HL-60 (cell line): ENCODE measurements at regions not wholly inside any gene's neighbourhood (a gene's known extent, or its start where the extent isn't known, plus 50 kb on each side); places are given as distances from the start of the nearest gene placed in this dataset.

Experiments
- DNase-seq, 2 experiments: peaks; one replicate each; pipeline ENCODE4 v3.0.0-alpha.2; 2010 to 2020; ENCODE audit warnings: low read depth in 1 of 2, low spot score in 1 of 2
- H3K27ac ChIP-seq: fragments of 250-450 bp; sonication (Bioruptor Pico); replicated peaks from 2 replicates; pipeline ENCODE4 v1.5.1; 2020; ENCODE audit warnings: mild to moderate bottlenecking, moderate library complexity
- H3K27me3 ChIP-seq: fragments of 250-450 bp; sonication (Bioruptor Pico); 2 replicates; pipeline ENCODE4 v1.5.1; 2021; ENCODE audit warnings: mild to moderate bottlenecking, moderate library complexity; ENCODE audit not compliant: insufficient read depth, poor library complexity, severe bottlenecking
- H3K4me3 ChIP-seq: replicated peaks from 2 replicates; pipeline ENCODE4 v1.5.1; 2011; ENCODE audit warnings: mild to moderate bottlenecking, control low read depth, low read length; ENCODE audit not compliant: insufficient read depth
- GABPA ChIP-seq: IDR thresholded peaks from 2 replicates; pipeline ENCODE4 v1.6.1; 2012; ENCODE audit warnings: low read depth
- POLR2AphosphoS5 ChIP-seq: IDR thresholded peaks from 2 replicates; pipeline ENCODE4 v1.6.1; 2012; ENCODE audit warnings: low read depth
- SPI1 ChIP-seq: IDR thresholded peaks from 2 replicates; pipeline ENCODE4 v1.6.1; 2012; ENCODE audit warnings: low read depth, mild to moderate bottlenecking, borderline replicate concordance
- TF ChIP-seq, protein P1 (sequence below): IDR thresholded peaks from 2 replicates; pipeline ENCODE4 v1.6.1; 2012; ENCODE audit warnings: low read depth; ENCODE audit not compliant: insufficient replicate concordance
- TF ChIP-seq, protein P2 (sequence below): IDR thresholded peaks from one replicate; pipeline ENCODE4 v1.5.1; 2011; ENCODE audit warnings: low read length, control low read depth, inconsistent platforms; ENCODE audit not compliant: insufficient read depth

DNA sequence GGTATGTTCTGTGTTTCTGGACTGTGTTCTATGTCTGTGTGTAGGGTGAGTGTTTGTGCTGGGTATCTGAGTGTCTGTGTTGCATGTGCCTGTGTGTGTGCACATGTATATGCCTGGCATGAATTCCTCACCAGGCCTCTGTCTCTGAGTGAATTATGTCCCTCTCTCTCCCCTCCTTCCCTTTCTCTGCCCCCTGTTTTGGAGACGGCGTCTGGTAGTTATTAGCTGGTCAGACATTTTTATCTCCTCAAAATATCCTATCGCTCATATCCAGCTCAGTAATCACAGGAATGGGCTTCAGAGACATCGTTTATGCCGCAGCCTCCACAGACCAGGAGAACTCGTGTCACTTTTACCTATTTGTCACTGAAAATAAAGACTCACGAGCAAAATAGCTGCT is 483.2 kb upstream of the BRINP1 start:
- no peaks in the 10 kb centered on the region for H3K27me3 ChIP-seq
- no peak for DNase-seq
- H3K4me3 ChIP-seq, result no peak overlapping the region
- H3K27ac ChIP-seq, result no peak overlapping the region
- TF ChIP-seq, protein P1, sequence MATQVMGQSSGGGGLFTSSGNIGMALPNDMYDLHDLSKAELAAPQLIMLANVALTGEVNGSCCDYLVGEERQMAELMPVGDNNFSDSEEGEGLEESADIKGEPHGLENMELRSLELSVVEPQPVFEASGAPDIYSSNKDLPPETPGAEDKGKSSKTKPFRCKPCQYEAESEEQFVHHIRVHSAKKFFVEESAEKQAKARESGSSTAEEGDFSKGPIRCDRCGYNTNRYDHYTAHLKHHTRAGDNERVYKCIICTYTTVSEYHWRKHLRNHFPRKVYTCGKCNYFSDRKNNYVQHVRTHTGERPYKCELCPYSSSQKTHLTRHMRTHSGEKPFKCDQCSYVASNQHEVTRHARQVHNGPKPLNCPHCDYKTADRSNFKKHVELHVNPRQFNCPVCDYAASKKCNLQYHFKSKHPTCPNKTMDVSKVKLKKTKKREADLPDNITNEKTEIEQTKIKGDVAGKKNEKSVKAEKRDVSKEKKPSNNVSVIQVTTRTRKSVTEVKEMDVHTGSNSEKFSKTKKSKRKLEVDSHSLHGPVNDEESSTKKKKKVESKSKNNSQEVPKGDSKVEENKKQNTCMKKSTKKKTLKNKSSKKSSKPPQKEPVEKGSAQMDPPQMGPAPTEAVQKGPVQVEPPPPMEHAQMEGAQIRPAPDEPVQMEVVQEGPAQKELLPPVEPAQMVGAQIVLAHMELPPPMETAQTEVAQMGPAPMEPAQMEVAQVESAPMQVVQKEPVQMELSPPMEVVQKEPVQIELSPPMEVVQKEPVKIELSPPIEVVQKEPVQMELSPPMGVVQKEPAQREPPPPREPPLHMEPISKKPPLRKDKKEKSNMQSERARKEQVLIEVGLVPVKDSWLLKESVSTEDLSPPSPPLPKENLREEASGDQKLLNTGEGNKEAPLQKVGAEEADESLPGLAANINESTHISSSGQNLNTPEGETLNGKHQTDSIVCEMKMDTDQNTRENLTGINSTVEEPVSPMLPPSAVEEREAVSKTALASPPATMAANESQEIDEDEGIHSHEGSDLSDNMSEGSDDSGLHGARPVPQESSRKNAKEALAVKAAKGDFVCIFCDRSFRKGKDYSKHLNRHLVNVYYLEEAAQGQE, result no peak
- TF ChIP-seq GABPA, result no peak
- TF ChIP-seq, protein P2, sequence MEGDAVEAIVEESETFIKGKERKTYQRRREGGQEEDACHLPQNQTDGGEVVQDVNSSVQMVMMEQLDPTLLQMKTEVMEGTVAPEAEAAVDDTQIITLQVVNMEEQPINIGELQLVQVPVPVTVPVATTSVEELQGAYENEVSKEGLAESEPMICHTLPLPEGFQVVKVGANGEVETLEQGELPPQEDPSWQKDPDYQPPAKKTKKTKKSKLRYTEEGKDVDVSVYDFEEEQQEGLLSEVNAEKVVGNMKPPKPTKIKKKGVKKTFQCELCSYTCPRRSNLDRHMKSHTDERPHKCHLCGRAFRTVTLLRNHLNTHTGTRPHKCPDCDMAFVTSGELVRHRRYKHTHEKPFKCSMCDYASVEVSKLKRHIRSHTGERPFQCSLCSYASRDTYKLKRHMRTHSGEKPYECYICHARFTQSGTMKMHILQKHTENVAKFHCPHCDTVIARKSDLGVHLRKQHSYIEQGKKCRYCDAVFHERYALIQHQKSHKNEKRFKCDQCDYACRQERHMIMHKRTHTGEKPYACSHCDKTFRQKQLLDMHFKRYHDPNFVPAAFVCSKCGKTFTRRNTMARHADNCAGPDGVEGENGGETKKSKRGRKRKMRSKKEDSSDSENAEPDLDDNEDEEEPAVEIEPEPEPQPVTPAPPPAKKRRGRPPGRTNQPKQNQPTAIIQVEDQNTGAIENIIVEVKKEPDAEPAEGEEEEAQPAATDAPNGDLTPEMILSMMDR, result no peak
- TF ChIP-seq SPI1, result no peak
- no peak for TF ChIP-seq POLR2AphosphoS5

DNA sequence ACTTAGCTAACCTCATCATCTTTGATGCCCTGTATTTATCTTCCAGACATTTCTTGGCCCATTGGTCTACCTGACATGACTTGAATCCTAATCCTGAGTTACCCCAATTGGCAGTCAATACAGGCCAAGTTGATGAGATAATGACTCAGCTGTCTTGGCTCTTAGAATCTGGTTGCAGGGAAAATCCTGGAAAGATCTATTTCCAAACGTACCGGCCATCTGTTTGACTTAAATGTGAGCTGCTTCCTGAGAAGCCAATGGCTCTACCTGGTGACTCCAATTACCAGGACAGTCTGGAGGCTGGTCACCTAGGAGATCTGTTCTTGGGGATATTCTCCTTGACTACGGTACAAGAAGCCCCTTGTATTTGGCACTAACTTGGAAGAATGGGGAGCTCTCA is 475.2 kb upstream of the BRINP1 start:
- no peak for DNase-seq
- TF ChIP-seq SPI1 (no peak), GABPA (no peak), POLR2AphosphoS5 (no peak)
- TF ChIP-seq, protein P2, result no peak
- TF ChIP-seq, protein P1, result no peak

DNA sequence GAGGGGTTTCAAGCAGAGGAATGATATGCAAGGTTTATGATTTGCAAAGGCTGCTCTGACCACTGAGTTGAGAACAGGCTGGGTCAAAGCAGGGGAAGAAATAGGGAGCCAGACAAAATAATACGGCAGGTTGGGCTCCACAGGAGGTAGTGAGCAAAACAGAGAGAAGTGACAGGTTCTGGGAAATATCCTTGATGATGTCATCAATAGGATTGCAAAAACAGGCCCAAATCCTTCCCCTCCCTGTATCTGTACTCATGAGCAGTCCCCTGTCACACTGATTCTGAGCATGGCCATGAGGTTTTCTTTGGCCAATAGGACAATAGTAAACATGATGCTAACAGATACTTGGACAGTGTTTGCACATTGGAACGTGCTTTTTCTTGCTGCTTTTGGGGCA is 471.8 kb upstream of the BRINP1 start:
- H3K27me3 ChIP-seq, result no peaks in the 10 kb centered on the region
- H3K4me3 ChIP-seq, result no peak overlapping the region
- no peak for TF ChIP-seq SPI1
- no peak for TF ChIP-seq POLR2AphosphoS5
- no peak for TF ChIP-seq GABPA
- TF ChIP-seq, protein P1, result no peak
- TF ChIP-seq, protein P2, result no peak
- no peak overlapping the region for H3K27ac ChIP-seq
- DNase-seq, result no peak

More for the DNA sequence above, 475.2 kb upstream of the BRINP1 start:
- Histone ChIP-seq H3K27me3 (no peaks in the 10 kb centered on the region), H3K4me3 (no peak overlapping the region), H3K27ac (no peak overlapping the region)
